ENCODE measurements at regions not wholly inside any gene's neighbourhood (a gene's known extent, or its start where the extent isn't known, plus 50 kb on each side); places are given as distances from the start of the nearest gene placed in this dataset.
"Not testable (repeated sequence)": the region's sequence is repeated elsewhere in the genome, so short reads cannot be mapped to it uniquely, and the experiment has no call there.

DNA sequence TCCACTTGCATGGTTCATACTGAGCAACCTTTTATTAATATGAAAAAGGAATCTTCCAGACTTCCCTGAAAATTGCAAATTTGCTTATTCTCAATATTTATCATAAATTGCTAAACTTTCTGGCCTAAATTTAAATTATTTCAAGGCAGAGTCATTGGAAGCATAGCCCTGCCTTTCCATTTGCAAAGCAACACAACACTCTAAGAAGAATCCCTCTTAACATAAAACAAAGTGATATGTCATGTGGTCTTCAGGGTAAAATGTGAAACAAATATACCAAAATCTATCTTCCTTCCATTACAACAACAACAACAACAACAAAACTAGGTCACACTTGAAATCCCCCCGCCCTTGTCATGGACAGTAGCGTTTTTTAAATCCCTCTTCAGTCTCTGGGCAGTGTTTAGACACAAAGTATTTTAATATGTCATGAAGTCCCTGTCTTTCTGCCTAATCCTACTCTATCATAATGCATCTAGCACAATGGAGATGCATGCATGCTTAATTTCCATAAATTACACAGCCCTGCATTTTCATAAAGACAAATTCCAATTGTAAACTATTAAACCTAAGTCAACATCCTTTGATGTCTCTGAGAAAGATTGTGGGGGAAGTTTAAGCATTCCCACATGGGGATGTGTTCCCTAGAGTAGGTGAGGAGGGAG is 668.9 kb upstream of the LCORL start:
- Histone ChIP-seq H3K4me3 (no peak overlapping the region), H3K27ac (no peak overlapping the region), H3K4me1 (no peaks in the 10 kb centered on the region), H3K27me3 (replicated peaks in 1 of 7) (no peaks in the 10 kb centered on the region), H3K36me3 (no peaks in the 10 kb centered on the region), H3K9me3 (no peaks in the 10 kb centered on the region)
- TF ChIP-seq POLR2AphosphoS5 (IDR thresholded peaks at IDR 0.05) (no peak), POLR2A (IDR thresholded peaks at IDR 0.05) (no peak)
- TF ChIP-seq, protein P1, sequence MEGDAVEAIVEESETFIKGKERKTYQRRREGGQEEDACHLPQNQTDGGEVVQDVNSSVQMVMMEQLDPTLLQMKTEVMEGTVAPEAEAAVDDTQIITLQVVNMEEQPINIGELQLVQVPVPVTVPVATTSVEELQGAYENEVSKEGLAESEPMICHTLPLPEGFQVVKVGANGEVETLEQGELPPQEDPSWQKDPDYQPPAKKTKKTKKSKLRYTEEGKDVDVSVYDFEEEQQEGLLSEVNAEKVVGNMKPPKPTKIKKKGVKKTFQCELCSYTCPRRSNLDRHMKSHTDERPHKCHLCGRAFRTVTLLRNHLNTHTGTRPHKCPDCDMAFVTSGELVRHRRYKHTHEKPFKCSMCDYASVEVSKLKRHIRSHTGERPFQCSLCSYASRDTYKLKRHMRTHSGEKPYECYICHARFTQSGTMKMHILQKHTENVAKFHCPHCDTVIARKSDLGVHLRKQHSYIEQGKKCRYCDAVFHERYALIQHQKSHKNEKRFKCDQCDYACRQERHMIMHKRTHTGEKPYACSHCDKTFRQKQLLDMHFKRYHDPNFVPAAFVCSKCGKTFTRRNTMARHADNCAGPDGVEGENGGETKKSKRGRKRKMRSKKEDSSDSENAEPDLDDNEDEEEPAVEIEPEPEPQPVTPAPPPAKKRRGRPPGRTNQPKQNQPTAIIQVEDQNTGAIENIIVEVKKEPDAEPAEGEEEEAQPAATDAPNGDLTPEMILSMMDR (IDR thresholded peaks at IDR 0.05 in 8 of 11, conservative IDR thresholded peaks at IDR 0.05 in 3 of 11), result no peak
- no peak for DNase-seq
- 68 to 86% (median 83%) methylated on average over 2 of the region's 2 CpGs for WGBS, 5 donors
- intact Hi-C loops (cut with DNase I; ENCODE audit: low total_unique reads), result loop anchor here (5.0 kb wide), 1 partner anchor 1992 kb away; no protein-coding TSS in a partner anchor

DNA sequence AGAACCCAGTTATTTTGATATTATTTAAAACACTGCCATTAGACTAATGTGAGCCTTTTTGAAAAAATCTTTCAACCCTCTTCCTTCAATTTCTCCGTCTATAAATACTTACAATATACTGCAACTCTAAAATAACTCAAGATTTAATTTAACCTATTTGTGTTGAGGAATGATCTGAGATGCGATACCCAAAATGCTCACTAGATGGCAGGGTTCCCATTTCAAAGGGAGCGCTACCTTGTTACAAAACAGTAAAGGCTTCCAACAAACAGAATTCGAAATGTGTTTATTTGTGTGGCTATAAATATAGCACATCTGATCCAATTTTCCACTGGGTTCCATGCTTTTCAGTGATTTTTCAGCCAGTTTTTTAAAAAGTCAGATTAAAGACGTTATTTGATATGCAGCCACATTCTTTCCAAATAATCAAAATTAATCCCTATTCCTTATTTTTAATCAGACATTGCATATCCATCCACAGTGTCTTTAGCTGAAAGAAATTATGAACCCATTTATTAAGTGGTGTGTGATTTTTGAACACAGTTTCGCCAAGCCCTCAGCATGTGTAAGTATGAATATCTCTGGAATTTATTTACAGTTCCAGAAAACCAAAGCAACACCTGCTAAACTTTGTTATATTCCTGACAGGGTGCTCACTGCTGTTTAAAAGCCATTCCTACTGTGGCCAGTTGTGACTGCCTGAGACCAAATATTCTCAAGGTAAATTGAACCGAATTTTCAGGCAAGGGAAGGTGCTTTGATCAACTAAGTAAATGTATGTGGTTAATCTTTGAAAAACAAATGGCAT is 668.0 kb upstream of the LCORL start:
- 13 to 18% (median 14%) methylated on average over 7 of the region's 7 CpGs for WGBS, 5 donors
- TF ChIP-seq, protein P1 (IDR thresholded peaks at IDR 0.05 in 8 of 11, conservative IDR thresholded peaks at IDR 0.05 in 3 of 11), result peak; percentile 44 to 82 (median 67)
- TF ChIP-seq POLR2A (IDR thresholded peaks at IDR 0.05), result no peak
- H3K9me3 ChIP-seq, result no peaks in the 10 kb centered on the region
- no peaks in the 10 kb centered on the region for H3K27me3 ChIP-seq (replicated peaks in 1 of 7)
- intact Hi-C loops (cut with DNase I; ENCODE audit: low total_unique reads), result loop anchor here (5.0 kb wide), 1 partner anchor 1993 kb away; no protein-coding TSS in a partner anchor
- DNase-seq, result no peak
- no peaks in the 10 kb centered on the region for H3K36me3 ChIP-seq
- no peaks in the 10 kb centered on the region for H3K4me1 ChIP-seq
- H3K27ac ChIP-seq, result no peak overlapping the region
- no peak overlapping the region for H3K4me3 ChIP-seq

DNA sequence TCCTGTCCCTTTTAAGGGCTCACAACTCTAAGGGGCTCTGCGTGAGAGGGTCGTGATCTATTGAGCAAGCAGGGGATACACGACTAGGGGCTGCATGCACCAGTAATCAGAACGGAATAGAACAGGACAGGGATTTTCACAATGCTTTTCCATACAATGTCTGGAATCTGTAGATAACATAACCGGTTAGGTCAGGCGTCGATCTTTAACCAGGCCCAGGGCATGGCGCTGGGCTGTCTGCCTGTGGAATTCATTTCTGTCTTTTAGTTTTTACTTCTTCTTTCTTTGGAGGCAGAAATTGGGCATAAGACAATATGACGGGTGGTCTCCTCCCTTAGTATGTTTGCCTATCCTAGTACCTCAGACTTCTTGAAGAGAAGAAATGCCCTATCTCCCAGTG is 666.8 kb upstream of the LCORL start:
- 86 to 92% (median 89%) methylated on average over 9 of the region's 9 CpGs for WGBS, 5 donors
- DNase-seq; H3K9me3 ChIP-seq; H3K4me3 ChIP-seq; H3K27ac ChIP-seq; H3K27me3 ChIP-seq (replicated peaks in 1 of 7); H3K4me1 ChIP-seq; intact Hi-C loops (cut with DNase I; ENCODE audit: low total_unique reads); H3K36me3 ChIP-seq: not testable (repeated sequence)

DNA sequence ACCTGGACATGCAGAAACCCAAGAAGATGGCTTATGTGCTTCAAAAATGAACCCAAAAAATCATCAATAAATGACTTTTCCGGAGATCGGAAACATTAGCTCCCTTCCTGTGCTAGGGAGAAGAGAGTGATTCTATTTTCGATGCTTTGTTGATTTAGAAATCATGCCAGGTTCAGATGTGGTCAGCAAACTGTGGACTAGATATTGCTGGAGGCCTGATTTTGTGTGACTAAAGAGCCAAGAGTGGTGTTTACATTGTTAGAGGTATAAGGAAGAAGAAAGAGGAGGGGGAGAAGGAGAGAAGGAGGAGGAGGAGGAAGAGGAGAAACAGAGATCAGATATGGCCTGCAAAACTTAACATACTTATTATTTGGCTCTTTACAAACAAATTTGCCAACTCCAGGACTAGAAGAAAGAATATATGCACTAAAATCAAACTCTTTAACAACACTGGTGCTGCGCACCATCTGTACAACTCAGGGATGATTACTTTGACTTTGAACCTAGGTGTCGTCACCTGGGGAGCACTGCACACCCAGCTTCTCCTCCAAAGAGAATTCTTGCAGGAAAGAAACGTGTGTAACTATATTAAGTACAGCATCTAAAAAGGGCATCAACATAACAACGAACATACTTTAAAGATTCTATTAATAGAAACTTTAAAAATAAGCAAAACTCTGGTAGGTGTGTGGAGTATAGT is 664.9 kb upstream of the LCORL start:
- intact Hi-C loops (cut with DNase I; ENCODE audit: low total_unique reads), result no loop called here
- Histone ChIP-seq H3K27me3 (replicated peaks in 1 of 7) (no peaks in the 10 kb centered on the region), H3K4me3 (no peak overlapping the region), H3K4me1 (no peaks in the 10 kb centered on the region), H3K9me3 (no peaks in the 10 kb centered on the region), H3K36me3 (no peaks in the 10 kb centered on the region), H3K27ac (no peak overlapping the region)
- TF ChIP-seq POLR2AphosphoS5 (IDR thresholded peaks at IDR 0.05) (no peak), POLR2A (IDR thresholded peaks at IDR 0.05) (no peak)
- TF ChIP-seq, protein P1 (IDR thresholded peaks at IDR 0.05 in 8 of 11, conservative IDR thresholded peaks at IDR 0.05 in 3 of 11), result no peak
- no peak for DNase-seq
- WGBS, 5 donors, result 67 to 76% (median 71%) methylated on average over 7 of the region's 7 CpGs
